OCI-LY7 (cell line): ENCODE measurements at regions not wholly inside any gene's neighbourhood (a gene's known extent, or its start where the extent isn't known, plus 50 kb on each side); places are given as distances from the start of the nearest gene placed in this dataset.

ENCODE experiments used
- CTCF ChIP-seq: fragments of 200-600 bp; sonication (generic); conservative IDR thresholded peaks from 2 replicates; pipeline ENCODE4 v1.5.1; 2014; ENCODE audit warnings: mild to moderate bottlenecking, antibody characterized with exemption, low read length, moderate library complexity, mixed read lengths
- EZH2phosphoT487 ChIP-seq: fragments of 200-600 bp; sonication (generic); IDR thresholded peaks from 2 replicates; pipeline ENCODE4 v1.6.1; 2018; ENCODE audit warnings: low read depth, borderline replicate concordance, mild to moderate bottlenecking, mixed run types, antibody characterized with exemption, low read length, moderate library complexity, mixed read lengths

GRCh38 chr2:9144617-9145016 is 62.0 kb upstream of the ASAP2 start:
- TF ChIP-seq CTCF (no peak), EZH2phosphoT487 (no peak)
